Smooth muscle cell (in vitro differentiated cells): ENCODE measurements at regions not wholly inside any gene's neighbourhood (a gene's known extent, or its start where the extent isn't known, plus 50 kb on each side); places are given as distances from the start of the nearest gene placed in this dataset.

Experiments used
- DNase-seq: peaks from one replicate; lab custom pipeline; 2025; ENCODE audit not compliant: unreplicated experiment; lab: John Stamatoyannopoulos, UW
- H2AFZ ChIP-seq: fragments of 200-600 bp; sonication (generic); 2 replicates; pipeline ENCODE4 v1.6.0; 2016; ENCODE audit warnings: antibody characterized with exemption, low read depth, mild to moderate bottlenecking
- H3F3A ChIP-seq: fragments of 200-600 bp; sonication (generic); 2 replicates; pipeline ENCODE4 v1.6.0; 2017; ENCODE audit warnings: antibody characterized with exemption, low read depth
- H3K27ac ChIP-seq: fragments of 200-600 bp; sonication (generic); 2 replicates; pipeline ENCODE4 v1.5.1; 2016; ENCODE audit warnings: low read depth, mild to moderate bottlenecking
- H3K27me3 ChIP-seq: fragments of 200-600 bp; sonication (generic); 2 replicates; pipeline ENCODE4 v1.6.1; 2016; ENCODE audit warnings: low read depth, mild to moderate bottlenecking
- H3K36me3 ChIP-seq: fragments of 200-600 bp; sonication (generic); 2 replicates; pipeline ENCODE4 v1.5.1; 2016; ENCODE audit warnings: low read depth
- H3K4me1 ChIP-seq: fragments of 200-600 bp; sonication (generic); 2 replicates; pipeline ENCODE4 v1.5.1; 2016; ENCODE audit warnings: low read depth
- H3K4me2 ChIP-seq: fragments of 200-600 bp; sonication (generic); 2 replicates; pipeline ENCODE4 v1.6.0; 2016; ENCODE audit warnings: mild to moderate bottlenecking
- H3K4me3 ChIP-seq: fragments of 200-600 bp; sonication (generic); 2 replicates; pipeline ENCODE4 v1.5.1; 2016; ENCODE audit warnings: mild to moderate bottlenecking
- H3K79me2 ChIP-seq: fragments of 200-600 bp; sonication (generic); 2 replicates; pipeline ENCODE4 v1.6.0; 2016; ENCODE audit warnings: low read depth, mild to moderate bottlenecking
- H3K9ac ChIP-seq: fragments of 200-600 bp; sonication (generic); 2 replicates; pipeline ENCODE4 v1.6.0; 2016; ENCODE audit warnings: low read depth
- H3K9me3 ChIP-seq: fragments of 200-600 bp; sonication (generic); replicated peaks from 2 replicates; pipeline ENCODE4 v1.5.1; 2016; ENCODE audit warnings: low read depth
- H4K20me1 ChIP-seq: fragments of 200-600 bp; sonication (generic); 2 replicates; pipeline ENCODE4 v1.6.0; 2016; ENCODE audit warnings: low read depth
- CTCF ChIP-seq: fragments of 200-600 bp; sonication (generic); IDR thresholded peaks from 2 replicates; pipeline ENCODE4 v1.5.1; 2017; ENCODE audit warnings: borderline replicate concordance, mild to moderate bottlenecking, antibody characterized with exemption; ENCODE audit not compliant: insufficient read depth, poor library complexity, severe bottlenecking
- WGBS: methylation state at CpG from one replicate; pipeline ENCODE4 v1.1.7; 2016; ENCODE audit warnings: low lambda C conversion rate; 5-methylcytosine and 5-hydroxymethylcytosine counted together

GRCh38 chr5:3140117-3140516 is 388.6 kb upstream of the IRX2 start:
- H3K9ac ChIP-seq: no peak overlapping the region
- H3K9me3 ChIP-seq: no peaks in the 10 kb centered on the region
- no peaks in the 10 kb centered on the region for H3K4me1 ChIP-seq
- no peak overlapping the region for H2AFZ ChIP-seq
- no peak for DNase-seq
- H3K27me3 ChIP-seq: no peaks in the 10 kb centered on the region
- H3K4me3 ChIP-seq: no peak overlapping the region
- no peaks in the 10 kb centered on the region for H3K36me3 ChIP-seq
- H4K20me1 ChIP-seq: no peaks in the 10 kb centered on the region
- TF ChIP-seq CTCF: no peak
- H3F3A ChIP-seq: no peaks in the 10 kb centered on the region
- WGBS: 88% methylated on average over 7 of the region's 7 CpGs
- no peak overlapping the region for H3K4me2 ChIP-seq
- H3K79me2 ChIP-seq: no peaks in the 10 kb centered on the region
- H3K27ac ChIP-seq: peak overlapping the region; percentile 82

- Histone ChIP-seq H3K9me3 (no peaks in the 10 kb centered on the region), H3K27ac (peak overlapping the region; percentile 82), H3K79me2 (no peaks in the 10 kb centered on the region), H3K27me3 (no peaks in the 10 kb centered on the region), H3K4me3 (no peak overlapping the region), H3K9ac (no peak overlapping the region), H4K20me1 (no peaks in the 10 kb centered on the region), H3K36me3 (no peaks in the 10 kb centered on the region), H2AFZ (no peak overlapping the region), H3K4me1 (no peaks in the 10 kb centered on the region), H3K4me2 (no peak overlapping the region), H3F3A (no peaks in the 10 kb centered on the region)
- TF ChIP-seq CTCF: peak; percentile 34
- no peak for DNase-seq
- WGBS: 38% methylated on average over 6 of the region's 6 CpGs
These were observed 388.0 kb upstream of the IRX2 start for GRCh38 chr5:3139499-3139931.

GRCh38 chr5:3131161-3131560 is 379.7 kb upstream of the IRX2 start:
- H4K20me1 ChIP-seq: no peaks in the 10 kb centered on the region
- 70% methylated on average over 8 of the region's 8 CpGs for WGBS
- H3K36me3 ChIP-seq: no peaks in the 10 kb centered on the region
- no peak for DNase-seq
- no peaks in the 10 kb centered on the region for H3K4me1 ChIP-seq
- H3K27ac ChIP-seq: no peak overlapping the region
- no peaks in the 10 kb centered on the region for H3K27me3 ChIP-seq
- no peaks in the 10 kb centered on the region for H3F3A ChIP-seq
- H3K79me2 ChIP-seq: no peaks in the 10 kb centered on the region
- no peak overlapping the region for H3K9ac ChIP-seq
- no peak overlapping the region for H2AFZ ChIP-seq
- no peak overlapping the region for H3K4me3 ChIP-seq
- no peak for TF ChIP-seq CTCF
- no peaks in the 10 kb centered on the region for H3K9me3 ChIP-seq
- no peak overlapping the region for H3K4me2 ChIP-seq

- DNase-seq: no peak
- TF ChIP-seq CTCF: no peak
- H3K27me3 ChIP-seq: no peaks in the 10 kb centered on the region
- no peak overlapping the region for H3K9ac ChIP-seq
- no peaks in the 10 kb centered on the region for H3F3A ChIP-seq
- no peak overlapping the region for H3K27ac ChIP-seq
- no peak overlapping the region for H2AFZ ChIP-seq
- no peak overlapping the region for H3K4me3 ChIP-seq
- H4K20me1 ChIP-seq: no peaks in the 10 kb centered on the region
- H3K9me3 ChIP-seq: no peaks in the 10 kb centered on the region
- 97% methylated on average over 4 of the region's 4 CpGs for WGBS
- no peak overlapping the region for H3K4me2 ChIP-seq
- H3K4me1 ChIP-seq: no peaks in the 10 kb centered on the region
- no peaks in the 10 kb centered on the region for H3K79me2 ChIP-seq
- no peaks in the 10 kb centered on the region for H3K36me3 ChIP-seq
These were observed 377.8 kb upstream of the IRX2 start for GRCh38 chr5:3129252-3129651.
